ENCODE measurements at regions not wholly inside any gene's neighbourhood (a gene's known extent, or its start where the extent isn't known, plus 50 kb on each side); places are given as distances from the start of the nearest gene placed in this dataset.
"Not testable (repeated sequence)": the region's sequence is repeated elsewhere in the genome, so short reads cannot be mapped to it uniquely, and the experiment has no call there.

DNA sequence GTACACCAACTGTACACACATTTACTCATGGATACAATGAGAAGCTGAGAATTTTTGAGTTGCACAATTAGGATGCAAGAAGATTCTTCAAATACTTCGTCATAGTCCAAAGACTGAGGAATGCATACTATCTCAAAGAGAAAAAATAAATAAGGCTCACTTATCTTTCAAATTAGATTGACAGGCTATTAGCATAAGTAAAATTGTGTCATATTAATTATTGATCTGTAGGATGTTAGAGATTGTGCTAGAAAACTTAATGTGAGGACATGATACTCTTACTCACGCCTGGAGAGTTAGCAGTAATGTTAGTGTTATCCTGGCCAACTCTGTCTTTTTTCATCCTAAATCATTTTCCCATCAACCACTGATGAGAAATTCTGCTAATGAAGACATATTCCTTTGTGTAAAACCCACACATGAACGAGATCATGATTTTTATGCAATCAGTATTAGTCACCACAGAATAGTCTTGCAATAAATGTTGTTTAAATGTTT, 659.0 kb downstream of the LTN1 start:
- DNase-seq, result no peak

DNA sequence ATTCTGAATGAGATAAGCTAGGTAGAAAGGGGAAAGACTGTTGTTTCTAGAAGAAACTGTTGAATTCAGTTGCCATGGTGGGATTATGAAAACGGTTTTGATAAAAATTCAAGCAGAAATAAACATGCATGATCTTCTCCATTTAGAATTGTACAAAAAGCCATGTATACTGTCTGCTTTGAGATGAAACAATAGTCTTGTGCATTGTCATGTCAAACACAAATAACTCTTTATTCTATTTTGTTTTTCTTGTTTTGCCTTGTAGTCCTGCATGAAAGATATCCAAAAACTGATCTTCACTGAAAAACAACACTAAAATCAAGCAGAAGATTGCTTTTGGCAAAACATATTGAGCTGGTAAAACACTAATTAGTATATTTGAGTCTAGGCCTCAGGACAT, 659.9 kb downstream of the LTN1 start:
- DNase-seq, result no peak

DNA sequence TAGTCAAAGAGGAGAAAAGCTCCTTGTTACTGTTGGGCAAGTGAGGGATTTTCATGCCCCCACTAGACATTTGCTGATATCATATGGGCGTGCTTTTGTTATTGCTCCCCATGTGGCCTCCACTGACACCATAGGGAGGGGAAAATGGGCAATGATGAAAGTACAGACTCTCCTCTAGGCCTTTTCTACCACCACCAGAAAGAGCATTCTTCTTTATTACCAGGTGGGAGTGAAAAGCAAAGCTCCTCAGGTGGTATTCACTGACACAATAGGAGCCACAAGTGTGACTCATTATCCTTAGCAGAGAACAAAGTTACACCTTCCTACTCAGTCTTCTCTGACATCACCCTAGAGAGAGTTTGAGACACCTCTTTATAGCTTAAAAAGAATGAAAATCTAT, 667.1 kb downstream of the LTN1 start:
- no peak for DNase-seq

DNA sequence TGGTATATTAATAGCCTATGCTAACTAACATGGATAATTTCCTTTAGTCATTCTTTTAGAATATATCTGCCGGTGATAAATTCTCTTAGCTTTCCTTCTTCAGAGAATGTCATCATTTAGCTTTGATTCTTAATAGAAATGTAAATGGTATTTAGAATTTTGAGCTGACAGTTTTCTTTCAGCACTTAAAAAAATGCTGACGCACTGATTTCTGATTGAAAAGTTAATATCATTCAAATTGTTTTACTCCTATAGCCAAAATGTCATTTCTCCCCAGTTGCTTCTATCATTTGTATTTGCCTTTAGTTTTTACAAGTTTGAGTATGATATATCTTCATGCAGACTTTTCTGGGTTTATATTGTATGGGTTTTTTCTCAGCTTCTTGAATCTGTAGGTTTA, 668.0 kb downstream of the LTN1 start:
- DNase-seq, result no peak

DNA sequence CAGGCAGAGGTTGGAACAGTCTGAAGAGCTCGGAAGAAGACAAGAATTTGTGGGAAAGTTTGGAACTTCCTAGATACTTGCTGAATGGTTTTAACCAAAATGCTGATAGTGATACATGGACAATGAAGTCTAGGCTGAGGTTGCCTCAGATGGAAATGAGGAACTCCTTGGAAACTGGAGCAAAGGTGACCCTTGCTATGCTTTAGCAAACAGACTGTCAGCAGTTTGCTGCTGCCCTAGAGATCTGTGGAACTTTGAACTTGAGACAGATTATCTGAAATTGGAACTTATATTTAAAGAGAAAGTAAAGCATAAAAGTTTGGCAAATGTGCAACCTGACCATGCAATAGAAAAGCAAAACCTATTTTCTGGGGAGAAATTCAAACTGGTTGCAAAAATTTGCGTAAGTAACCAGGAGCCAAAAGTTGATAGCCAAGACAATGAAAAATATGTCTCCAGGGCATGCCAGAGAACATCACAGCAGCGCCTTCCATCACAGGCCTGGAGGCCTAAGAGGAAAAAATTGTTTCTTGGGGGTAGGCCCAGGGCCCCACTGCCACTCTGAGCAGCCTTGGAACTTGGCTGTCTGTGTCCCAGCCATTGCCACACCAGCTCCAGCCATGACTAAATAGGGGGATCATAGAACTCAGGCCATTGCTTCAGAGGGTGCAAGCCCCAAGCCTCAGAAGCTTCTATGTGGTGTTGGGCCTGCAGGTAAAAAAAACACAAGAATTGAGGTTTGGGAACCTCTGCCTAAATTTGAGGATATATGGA, 675.3 kb downstream of the LTN1 start:
- DNase-seq, result no peak

DNA sequence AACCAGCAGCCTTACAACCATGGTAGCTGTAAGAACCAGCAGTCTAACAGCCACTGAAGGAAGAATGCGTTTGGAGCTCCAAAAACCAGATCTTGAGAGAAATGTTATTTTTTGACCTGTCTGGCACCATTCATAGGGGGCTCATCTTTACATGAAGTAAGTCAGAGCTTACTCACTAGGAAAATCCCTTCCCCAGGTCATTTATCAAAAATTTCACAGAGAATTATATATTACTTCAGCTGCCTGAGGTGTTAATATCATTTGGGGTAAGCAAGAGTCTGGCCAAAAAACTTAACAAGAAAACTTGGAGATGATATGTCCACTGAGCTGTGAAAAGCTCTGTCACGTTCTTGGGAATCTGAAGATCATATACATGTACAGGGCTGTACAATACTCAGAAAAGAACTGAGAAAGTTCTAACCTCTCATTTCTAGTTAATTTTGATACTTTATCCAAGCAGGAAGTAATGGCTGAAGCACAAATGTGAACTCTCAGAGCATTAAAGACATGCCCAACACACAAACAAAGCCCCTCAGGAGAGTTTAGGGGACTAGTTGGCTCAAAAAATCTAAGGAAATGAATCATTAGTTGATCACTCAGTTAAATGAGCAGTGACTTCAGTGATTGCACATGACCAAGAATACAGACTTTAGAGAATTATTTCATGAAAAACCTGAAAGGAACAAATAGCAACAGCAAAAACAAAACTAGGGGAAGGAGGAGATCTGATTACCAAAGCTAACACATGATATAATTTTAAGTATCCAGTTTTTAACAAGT, 681.1 kb downstream of the LTN1 start:
- no peak for DNase-seq

DNA sequence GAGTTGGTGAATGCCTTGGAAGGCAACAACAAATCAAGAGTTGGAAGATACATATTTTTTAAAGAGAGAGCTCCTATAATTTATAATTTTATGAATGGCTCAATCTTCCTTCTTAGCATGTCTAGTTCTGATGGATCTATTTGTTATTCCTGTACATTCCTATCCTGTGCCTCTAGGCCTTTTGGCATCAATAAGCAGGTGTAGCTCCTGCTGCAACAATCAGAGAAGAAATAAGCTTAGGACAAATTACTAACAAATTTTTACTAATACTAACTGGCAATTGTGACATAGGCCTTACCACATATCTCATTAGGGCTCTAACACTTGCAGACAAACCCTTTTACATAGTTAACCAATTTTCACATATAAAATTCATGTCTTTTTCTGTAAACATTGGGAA, 682.0 kb downstream of the LTN1 start:
- no peak for DNase-seq

DNA sequence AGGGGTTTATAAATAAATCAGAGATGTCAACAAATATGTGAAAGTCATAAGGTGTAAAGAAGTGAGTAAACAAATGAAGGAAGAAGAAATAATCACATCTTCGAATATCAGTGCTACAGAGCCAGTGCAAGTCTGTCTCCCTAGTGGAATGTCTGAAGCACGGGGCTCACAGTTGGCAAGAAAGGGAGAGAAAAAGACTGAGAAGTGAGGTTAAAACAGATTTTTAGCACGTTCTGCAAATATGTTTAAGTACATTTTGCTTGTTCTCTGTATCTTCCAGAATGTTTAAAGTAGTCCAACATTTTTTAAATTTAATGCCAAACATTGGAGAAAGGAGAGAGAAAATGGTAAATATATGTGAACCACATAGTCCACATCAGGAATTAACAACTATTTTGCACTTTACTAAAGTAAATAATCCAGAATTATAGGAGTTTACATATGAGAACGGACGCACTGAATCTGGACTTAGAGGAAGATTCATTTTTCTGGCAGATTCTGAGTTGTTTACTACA, 682.4 kb downstream of the LTN1 start:
- DNase-seq, result no peak

DNA sequence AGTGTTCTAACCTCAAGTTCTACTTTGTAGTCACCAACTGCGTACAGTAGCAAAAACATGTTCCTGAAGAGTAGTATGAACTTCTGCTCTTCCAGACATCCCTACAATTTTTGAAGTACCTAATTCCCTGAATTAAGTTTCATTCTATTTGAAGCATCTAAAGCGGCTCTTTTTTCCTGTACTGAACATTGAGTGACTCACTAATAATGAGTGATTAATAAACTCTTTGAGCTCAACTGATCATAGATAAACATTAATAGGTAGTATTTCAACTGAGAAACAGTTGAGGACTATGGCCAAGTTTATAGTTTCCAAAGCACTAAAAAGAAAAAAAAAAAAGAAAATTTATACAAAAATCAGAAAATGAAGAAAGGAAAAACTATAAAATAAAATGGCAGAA, 683.1 kb downstream of the LTN1 start:
- DNase-seq, result no peak

DNA sequence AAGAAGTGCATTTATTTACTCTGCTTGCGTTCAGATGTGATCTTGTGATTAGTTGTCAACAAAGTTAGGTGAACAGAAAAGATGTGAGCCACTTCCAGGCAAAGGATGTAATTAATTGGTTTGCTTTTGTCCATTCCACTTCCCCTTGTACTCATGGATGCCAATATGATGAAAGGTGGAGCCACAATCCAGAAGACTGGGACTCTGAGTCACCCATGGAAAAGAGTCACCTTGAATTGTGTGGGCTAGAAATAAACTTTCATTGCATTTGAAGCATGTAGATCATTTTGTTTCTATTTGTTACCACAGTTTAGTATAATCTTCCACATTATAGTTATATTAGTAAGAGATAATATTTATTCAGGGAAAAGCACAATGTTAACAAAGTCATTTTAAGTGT, 684.2 kb downstream of the LTN1 start:
- no peak for DNase-seq

DNA sequence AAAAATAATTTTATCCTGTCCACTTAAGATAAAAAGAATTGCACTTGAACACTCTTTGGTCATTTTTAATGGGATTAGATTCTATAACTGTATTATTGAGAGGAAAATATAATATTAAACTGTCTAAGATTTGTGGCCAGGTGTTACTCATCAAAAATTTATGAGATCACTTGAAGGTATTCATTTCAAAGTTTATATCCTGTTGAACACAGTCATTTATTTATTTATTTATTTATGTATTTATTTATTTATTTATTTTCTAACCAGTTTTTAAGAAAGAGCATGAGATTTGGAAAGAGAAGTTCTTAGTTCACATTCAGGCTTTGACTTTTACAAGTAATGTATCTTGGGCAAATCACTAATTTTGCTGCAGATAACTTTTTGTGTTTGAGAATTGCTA, 692.7 kb downstream of the LTN1 start:
- DNase-seq, result no peak

DNA sequence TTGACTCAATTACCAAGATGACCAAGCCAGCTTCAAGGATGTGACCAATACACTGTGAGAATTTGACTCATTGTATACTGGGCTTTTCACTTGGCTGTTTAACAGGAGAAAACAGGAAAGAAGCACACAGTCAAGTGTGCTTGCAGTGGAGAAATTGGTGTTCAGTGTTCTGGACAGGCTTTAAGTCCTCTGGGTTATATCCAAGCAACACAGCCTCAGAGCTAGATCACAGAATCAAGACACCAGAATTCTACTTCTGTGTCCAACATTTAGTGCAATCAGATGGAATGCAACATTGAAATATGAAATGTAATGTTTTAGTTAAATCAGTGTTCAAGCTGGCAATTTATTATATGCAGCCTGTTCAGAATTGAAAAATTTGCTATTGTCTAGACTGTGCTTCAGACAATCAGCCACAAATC, 694.4 kb downstream of the LTN1 start:
- no peak for DNase-seq

DNA sequence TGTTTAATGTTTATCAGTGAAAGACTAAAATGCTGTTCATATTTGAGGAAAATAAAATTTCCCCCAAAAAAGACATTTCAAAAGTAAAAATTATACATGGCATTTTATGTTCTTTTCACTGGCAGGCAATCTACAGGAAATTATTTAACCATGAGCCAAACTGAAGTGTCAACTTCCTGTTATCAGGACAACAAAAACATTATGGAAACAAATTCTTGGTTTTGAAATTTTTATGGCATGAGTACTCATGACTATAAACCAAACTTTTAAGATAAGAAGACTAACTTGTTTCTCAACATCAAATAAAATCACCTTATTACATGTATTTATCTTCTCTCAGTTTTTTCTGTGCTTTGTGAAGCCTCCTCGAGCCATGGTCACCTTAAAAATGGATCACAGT, 698.6 kb downstream of the LTN1 start:
- no peak for DNase-seq

DNA sequence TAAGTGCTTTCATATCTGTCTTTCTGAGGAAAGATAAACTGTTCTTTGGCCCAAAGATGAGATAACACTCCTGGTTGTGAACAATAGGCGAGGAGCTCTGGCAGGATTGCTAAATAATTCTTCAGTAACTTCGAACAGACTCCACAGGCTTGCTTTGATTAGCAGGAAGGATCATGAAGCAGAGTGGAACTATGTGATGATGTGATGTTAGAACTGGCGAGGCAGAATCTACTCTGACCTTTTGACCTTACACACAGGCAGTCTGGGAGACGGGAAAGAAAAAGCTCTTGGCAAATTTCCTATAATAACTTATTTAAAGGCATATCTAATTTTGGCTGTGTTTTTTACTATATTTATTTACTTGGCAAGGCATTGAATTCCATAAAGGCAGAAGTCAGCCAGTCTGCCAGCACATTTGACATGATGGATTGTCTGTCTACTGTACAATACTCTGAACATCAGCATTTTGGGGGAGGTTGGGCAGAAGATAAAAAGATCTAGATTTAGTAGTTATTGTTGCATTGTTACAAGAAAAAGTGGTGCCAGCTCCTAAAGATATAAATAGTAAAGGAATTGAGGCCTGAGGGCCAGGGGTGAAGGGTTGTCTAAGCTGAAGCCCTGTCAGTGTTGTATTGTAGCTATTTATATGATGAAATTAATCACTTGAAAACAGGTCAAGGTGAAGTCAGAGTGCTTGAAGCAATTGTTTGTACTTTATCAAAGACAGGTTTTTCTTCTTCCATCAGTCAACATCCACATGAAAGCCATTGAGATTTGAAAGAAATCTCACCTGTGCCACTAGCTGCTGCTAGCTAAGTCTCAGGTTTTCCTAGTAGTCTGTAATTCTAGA, 708.8 kb downstream of the LTN1 start:
- no peak for DNase-seq

DNA sequence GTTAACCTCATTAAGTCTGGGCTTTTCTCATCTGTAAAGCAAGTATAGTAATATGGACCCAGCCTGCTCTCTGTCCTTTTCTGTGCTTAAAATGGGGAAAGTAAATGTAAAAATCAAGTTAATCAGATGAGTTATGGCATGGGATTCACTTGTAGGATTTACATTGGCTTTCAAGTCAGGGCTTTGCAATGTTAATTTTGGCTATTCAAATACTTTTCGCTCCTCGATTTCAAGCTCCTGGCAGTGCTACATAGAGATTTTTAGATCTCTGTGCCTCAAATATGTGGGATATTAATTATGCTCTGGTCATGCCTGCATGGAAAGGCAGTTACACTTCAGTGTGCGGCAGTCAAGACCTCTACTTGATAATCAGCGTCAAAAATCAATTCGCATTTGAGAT, 709.8 kb downstream of the LTN1 start:
- DNase-seq, result no peak

DNA sequence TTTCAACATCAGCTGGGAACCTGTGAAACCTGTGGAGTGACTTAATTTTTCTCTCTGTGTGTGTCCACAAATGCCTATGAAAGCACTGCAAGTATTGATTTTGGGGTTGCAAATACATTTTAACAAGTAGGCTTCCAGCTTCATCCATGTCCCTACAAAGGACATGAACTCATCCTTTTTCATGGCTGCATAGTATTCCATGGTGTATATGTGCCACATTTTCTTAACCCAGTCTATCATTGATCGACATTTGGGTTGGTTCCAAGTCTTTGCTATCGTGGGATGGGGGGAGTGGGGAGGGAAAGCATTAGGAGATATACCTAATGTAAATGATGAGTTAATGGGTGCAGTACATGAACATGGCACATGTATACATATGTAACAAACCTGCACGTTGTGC, 711.3 kb downstream of the LTN1 start:
- not testable (repeated sequence) for DNase-seq

DNA sequence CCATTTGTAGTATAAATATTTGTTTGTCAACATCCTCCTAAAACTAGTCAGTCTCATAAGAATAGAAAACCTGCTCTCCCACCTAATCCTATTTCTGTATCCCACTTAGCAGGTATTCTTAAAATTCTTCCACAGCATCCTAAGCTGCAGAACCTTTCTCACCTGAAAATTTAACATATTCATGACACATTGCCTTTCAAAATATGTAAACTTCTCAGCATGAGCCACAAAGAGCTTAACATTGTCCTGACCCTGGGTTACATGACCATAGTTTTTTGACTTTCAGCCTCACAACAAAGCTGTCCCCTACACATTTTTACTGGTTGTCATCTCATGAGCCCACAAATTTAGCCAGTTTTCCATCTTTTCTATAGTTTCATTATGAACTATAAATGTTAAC, 712.1 kb downstream of the LTN1 start:
- no peak for DNase-seq

DNA sequence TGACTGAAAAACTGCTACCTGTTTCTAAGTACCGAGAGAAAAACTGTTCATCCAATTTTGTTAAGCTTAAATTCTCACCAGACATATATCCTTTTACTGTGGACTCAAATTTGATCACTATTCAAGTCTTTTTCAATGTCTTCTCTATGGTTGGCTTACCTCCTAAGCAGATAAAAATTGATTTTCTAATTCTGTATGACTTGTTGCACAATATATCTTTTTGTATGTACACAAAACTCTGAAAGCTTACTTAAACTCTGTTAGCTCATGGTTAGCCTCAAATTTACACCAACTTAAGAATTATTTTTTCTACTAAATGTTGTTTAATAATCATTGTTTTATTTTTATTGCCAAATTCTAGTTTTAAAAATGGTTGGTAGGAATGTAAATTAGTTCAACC, 715.4 kb downstream of the LTN1 start:
- DNase-seq, result no peak

DNA sequence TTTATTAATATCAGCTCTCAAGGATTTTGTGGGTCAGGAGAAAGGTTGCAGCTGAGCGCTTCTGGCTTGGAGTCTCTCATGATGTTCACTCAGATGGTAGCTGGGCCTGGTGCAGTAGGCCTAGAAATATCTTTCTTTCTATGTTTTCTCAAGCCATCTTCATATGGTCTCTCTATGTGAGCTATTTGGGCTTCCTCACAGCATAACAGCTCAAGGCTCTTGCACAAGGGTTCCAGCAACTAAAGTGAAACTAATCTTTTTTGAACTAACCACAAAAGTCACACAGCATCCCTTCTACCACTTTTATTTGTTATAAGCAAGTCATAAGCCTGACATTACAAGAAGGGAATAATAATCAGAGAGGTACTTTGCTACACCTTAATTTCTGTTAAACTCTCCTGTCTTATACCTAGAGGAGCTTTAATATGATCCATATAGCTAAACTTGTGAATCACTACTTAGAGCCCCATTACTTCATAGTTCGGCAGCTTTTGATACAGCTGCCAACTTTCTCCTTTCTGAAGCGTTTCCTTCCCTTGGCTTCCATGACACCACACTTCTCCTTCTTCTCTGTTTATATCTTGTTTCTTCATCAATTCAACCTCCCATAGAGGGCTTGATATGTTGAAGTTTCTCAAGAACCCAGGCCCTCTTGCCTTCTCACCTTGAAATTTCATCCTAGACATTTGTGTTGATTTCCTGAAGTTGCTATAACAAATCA, 720.2 kb downstream of the LTN1 start:
- no peak for DNase-seq

DNA sequence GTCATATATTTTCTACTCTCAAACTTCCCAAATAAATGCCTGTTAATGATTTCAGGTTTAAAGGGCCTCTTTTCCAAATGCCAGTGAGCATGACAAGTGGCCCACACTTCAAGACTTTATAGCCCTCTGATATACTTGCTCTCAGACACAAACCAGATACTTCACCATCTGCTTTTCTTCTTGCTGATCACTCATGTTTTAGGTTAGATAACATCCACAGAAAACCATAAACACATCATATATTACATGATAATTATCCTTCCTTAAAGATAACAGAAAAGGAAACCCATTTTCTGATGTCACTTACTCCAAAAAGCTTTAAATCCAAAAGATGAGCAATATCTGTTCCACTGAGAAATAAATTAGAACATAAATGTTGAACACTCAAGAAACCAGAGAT, 723.5 kb downstream of the LTN1 start:
- DNase-seq, result no peak

DNA sequence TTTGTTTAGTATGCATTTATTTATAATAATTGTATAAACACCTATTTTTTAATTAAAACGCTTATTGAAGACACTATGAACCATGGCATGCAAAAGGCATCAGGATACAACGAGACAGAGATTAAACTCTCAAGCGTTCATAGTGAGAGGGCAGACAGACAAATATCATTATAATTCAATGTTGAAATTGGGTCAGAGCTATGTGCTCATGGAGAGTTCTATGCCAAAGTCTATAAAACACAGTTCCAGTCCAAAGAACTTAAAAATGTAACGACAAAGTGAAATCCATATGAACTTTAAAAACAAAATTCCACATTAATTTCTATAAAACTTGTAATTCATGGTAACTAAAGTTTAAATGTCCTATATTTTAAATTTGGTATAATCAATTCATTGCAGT, 724.0 kb downstream of the LTN1 start:
- DNase-seq, result no peak

DNA sequence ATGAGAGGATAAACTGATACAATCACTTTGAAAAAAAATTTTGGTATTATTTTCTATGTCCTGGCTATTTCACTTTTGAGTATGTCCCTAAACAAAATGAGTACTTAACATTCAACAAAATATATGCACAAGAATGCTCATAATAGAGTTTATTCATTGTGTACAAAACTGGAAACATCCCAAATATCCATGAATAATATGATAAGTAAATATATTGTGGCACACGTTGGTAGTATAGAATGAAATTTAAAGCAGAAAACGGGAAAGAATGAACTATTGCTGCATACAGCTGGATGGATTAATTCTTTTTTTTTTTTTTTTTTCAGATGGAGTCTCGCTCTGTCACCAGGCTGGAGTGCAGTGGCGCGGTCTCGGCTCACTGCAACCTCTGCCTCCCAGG, 725.2 kb downstream of the LTN1 start:
- DNase-seq, result no peak

DNA sequence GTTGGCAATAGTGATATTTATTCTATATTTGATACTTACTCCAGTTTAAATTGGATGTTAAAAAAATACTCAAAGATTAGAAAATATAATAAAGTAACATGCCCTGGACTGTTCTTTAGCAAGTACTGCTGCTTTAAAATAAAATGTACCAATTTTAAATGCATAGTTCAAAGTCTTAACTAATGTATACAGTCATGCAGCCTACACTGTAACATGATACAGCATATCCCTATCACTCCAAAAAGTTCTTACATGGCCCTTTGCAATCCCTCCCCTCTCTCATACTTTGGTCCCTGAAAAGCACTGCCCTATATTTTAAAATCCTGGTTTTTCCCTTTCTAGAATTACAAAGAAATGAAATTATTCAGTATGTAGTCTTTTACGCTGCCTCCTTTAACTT, 726.6 kb downstream of the LTN1 start:
- DNase-seq, result no peak

All from activated effector memory CD4-positive, alpha-beta T cell treated with anti-CD3 and anti-CD28 coated beads, Interleukin-2, amount 50 U/mL, for 16 hours (primary cell).